Hepatocyte (in vitro differentiated cells): ENCODE measurements at regions not wholly inside any gene's neighbourhood (a gene's known extent, or its start where the extent isn't known, plus 50 kb on each side); places are given as distances from the start of the nearest gene placed in this dataset.

Source experiments
- DNase-seq: peaks from one replicate; pipeline ENCODE4 v3.0.0-alpha.2; 2016; ENCODE audit warnings: low spot score
- H2AFZ ChIP-seq: fragments of 200-600 bp; sonication (generic); 2 replicates; pipeline ENCODE4 v1.6.0; 2016; ENCODE audit warnings: antibody characterized with exemption, mild to moderate bottlenecking
- H3K27ac ChIP-seq: fragments of 200-600 bp; sonication (generic); 2 replicates; pipeline ENCODE4 v1.5.1; 2016; ENCODE audit warnings: mild to moderate bottlenecking
- H3K27me3 ChIP-seq: fragments of 200-600 bp; sonication (generic); 2 replicates; pipeline ENCODE4 v1.6.1; 2016
- H3K36me3 ChIP-seq: fragments of 200-600 bp; sonication (generic); replicated peaks from 2 replicates; pipeline ENCODE4 v1.5.1; 2016; ENCODE audit warnings: low read depth; ENCODE audit not compliant: insufficient read depth
- H3K4me1 ChIP-seq: fragments of 200-600 bp; sonication (generic); 2 replicates; pipeline ENCODE4 v1.5.1; 2016; ENCODE audit warnings: mild to moderate bottlenecking, moderate library complexity; ENCODE audit not compliant: insufficient read depth
- H3K4me2 ChIP-seq: fragments of 200-600 bp; sonication (generic); 2 replicates; pipeline ENCODE4 v1.6.0; 2016
- H3K4me3 ChIP-seq: fragments of 200-600 bp; sonication (generic); 2 replicates; pipeline ENCODE4 v1.5.1; 2016; ENCODE audit warnings: mild to moderate bottlenecking
- H3K79me2 ChIP-seq: fragments of 200-600 bp; sonication (generic); 2 replicates; pipeline ENCODE4 v1.6.0; 2017; ENCODE audit warnings: mild to moderate bottlenecking
- H3K9me2 ChIP-seq: fragments of 200-600 bp; sonication (generic); replicated peaks from 2 replicates; pipeline ENCODE4 v1.6.0; 2017; ENCODE audit warnings: mild to moderate bottlenecking; ENCODE audit not compliant: insufficient read depth
- H3K9me3 ChIP-seq: fragments of 200-600 bp; sonication (generic); 2 replicates; pipeline ENCODE4 v1.5.1; 2016; ENCODE audit warnings: low read depth, mild to moderate bottlenecking
- H4K20me1 ChIP-seq: fragments of 200-600 bp; sonication (generic); 2 replicates; pipeline ENCODE4 v1.6.0; 2016; ENCODE audit warnings: mild to moderate bottlenecking; ENCODE audit not compliant: insufficient read depth, poor library complexity, severe bottlenecking
- CTCF ChIP-seq: fragments of 200-600 bp; sonication (generic); IDR thresholded peaks from 2 replicates; pipeline ENCODE4 v1.5.1; 2016; ENCODE audit warnings: antibody characterized with exemption, mild to moderate bottlenecking; ENCODE audit not compliant: poor library complexity
- EZH2 ChIP-seq: fragments of 200-600 bp; sonication (generic); IDR thresholded peaks from 2 replicates; pipeline ENCODE4 v1.6.1; 2016; ENCODE audit warnings: antibody characterized with exemption, mild to moderate bottlenecking, borderline replicate concordance
- EZH2phosphoT487 ChIP-seq: fragments of 200-600 bp; sonication (generic); IDR thresholded peaks from one replicate; pipeline ENCODE4 v1.6.1; 2018; ENCODE audit warnings: antibody characterized with exemption, mild to moderate bottlenecking, low read depth, moderate library complexity; ENCODE audit not compliant: unreplicated experiment, severe bottlenecking
- WGBS: methylation state at CpG from one replicate; pipeline ENCODE4 v1.1.6; 2016; ENCODE audit warnings: low lambda C conversion rate; ENCODE audit errors: missing lambda C conversion rate; 5-methylcytosine and 5-hydroxymethylcytosine counted together

DNA sequence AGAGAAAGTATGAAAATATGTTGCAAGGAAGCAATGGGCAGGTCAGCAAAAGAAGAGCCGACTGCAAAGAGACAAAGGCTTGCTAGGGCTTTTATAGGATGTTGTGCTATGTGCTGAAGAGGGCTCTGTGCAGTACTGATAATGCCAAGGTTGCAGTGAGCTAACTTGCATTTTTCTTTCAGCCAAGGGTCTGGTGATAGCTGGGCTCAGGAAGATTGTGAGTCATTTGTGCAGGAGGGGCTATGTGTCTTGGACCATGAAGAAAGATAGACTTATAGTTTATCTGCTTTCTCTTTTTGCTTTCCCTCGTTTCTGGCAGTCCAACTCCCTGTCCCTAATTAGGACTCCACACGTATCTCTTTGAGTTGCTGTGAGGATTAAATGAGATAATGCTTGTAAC is 64.5 kb upstream of the LRIG1 start:
- H3K4me3 ChIP-seq = no peak overlapping the region
- H3K27me3 ChIP-seq = no peaks in the 10 kb centered on the region
- H3K9me3 ChIP-seq = no peaks in the 10 kb centered on the region
- H2AFZ ChIP-seq = no peak overlapping the region
- WGBS = 44% methylated on average over 3 of the region's 3 CpGs
- peak overlapping the region; percentile 38 for H3K4me2 ChIP-seq
- no peaks in the 10 kb centered on the region for H3K79me2 ChIP-seq
- H3K9me2 ChIP-seq = no peaks in the 10 kb centered on the region
- H4K20me1 ChIP-seq = no peaks in the 10 kb centered on the region
- no peaks in the 10 kb centered on the region for H3K36me3 ChIP-seq
- no peak for TF ChIP-seq EZH2
- TF ChIP-seq CTCF = no peak
- no peak for TF ChIP-seq EZH2phosphoT487
- H3K4me1 ChIP-seq = no peaks in the 10 kb centered on the region
- DNase-seq = no peak
- H3K27ac ChIP-seq = no peak overlapping the region

- DNase-seq = peak; percentile 11
- H3K4me1 ChIP-seq = no peaks in the 10 kb centered on the region
- no peaks in the 10 kb centered on the region for H3K79me2 ChIP-seq
- H3K9me2 ChIP-seq = no peaks in the 10 kb centered on the region
- H3K4me3 ChIP-seq = no peak overlapping the region
- TF ChIP-seq EZH2phosphoT487 = no peak
- no peak for TF ChIP-seq CTCF
- TF ChIP-seq EZH2 = no peak
- no peaks in the 10 kb centered on the region for H4K20me1 ChIP-seq
- H3K27me3 ChIP-seq = no peaks in the 10 kb centered on the region
- H3K4me2 ChIP-seq = no peak overlapping the region
- 85% methylated on average over 2 of the region's 2 CpGs for WGBS
- no peaks in the 10 kb centered on the region for H3K36me3 ChIP-seq
- H2AFZ ChIP-seq = no peak overlapping the region
- no peaks in the 10 kb centered on the region for H3K9me3 ChIP-seq
- no peak overlapping the region for H3K27ac ChIP-seq
Observed at GRCh38 chr3:66567077-66567476, 66.3 kb upstream of the LRIG1 start.

- Histone ChIP-seq H3K4me3 (no peak overlapping the region), H3K36me3 (no peaks in the 10 kb centered on the region), H2AFZ (no peak overlapping the region), H3K4me1 (no peaks in the 10 kb centered on the region), H4K20me1 (no peaks in the 10 kb centered on the region), H3K27me3 (no peaks in the 10 kb centered on the region), H3K9me2 (no peaks in the 10 kb centered on the region), H3K4me2 (no peak overlapping the region), H3K9me3 (no peaks in the 10 kb centered on the region), H3K79me2 (no peaks in the 10 kb centered on the region), H3K27ac (no peak overlapping the region)
- TF ChIP-seq CTCF (no peak), EZH2phosphoT487 (no peak), EZH2 (no peak)
- DNase-seq = no peak
- WGBS = 32% methylated on average over 5 of the region's 5 CpGs
Observed at GRCh38 chr3:66572090-66572675, 71.4 kb upstream of the LRIG1 start.
